ENCODE measurements at regions not wholly inside any gene's neighbourhood (a gene's known extent, or its start where the extent isn't known, plus 50 kb on each side); places are given as distances from the start of the nearest gene placed in this dataset.

DNA sequence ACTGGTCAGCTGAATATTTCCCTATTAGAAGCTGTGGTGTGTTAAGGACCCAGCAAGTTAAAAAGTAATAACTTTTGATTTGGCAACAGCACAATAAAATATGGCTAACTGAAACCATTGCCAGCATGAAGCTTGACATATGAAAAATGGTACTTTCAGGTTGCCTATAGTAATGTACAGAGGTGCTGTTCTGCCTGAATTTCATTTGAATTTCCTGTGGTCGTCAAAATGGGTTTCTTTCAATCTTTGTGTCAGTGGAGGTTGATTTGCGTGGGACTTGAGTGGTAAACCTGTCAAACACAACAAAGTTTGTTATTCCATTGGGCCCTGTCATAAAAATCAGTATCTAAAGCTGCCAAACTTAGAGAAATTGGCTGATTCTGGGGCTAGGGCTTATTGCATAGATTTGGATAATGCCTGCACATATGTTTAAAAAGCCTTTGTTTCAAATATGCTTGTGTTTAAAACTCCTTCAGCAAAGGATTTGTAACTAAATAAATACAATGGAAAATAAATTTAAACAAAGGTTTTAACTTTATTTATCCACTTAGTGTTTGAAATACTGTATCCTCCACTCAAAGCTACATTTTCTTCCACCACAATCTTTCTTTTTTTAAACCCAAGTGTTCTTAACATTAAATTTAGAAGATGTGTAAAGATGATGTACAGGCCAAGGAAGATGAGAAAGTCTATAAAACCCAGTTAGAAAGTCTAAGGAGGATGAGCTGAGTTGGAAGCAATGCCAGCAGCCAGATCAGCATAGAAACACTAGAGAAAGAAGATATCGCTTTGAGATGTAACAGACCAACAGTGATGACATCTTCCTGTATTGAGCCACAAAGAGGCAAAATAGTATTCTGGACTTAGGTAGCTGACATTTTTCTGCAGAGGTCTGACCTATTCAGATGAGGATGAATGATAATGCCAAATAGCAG is 134.8 kb upstream of the GIMD1 start:
- no peak for DNase-seq

GRCh38 chr4:106502106-106502699 is 133.6 kb upstream of the GIMD1 start:
- no peak for DNase-seq

DNA sequence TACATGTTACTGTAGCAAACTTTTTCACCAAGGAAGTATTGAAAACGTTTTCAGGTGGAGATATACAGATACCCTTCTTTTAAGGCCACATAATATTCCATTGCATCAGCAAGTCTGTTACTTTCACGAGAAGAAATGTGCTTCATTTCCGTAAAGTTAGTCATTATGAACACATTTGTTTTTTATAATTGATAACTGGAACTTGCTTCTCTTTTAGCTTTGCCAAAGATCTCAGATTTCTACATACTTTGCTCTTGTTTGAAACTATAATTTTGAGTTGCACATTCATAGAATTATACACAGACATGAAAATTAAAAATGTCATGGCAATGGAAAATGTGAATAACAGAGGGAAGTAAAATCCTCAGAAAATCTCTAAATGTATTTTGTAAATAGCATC is 128.7 kb upstream of the GIMD1 start:
- no peak for DNase-seq

GRCh38 chr4:106496061-106496460 is 127.5 kb upstream of the GIMD1 start:
- DNase-seq: no peak

DNA sequence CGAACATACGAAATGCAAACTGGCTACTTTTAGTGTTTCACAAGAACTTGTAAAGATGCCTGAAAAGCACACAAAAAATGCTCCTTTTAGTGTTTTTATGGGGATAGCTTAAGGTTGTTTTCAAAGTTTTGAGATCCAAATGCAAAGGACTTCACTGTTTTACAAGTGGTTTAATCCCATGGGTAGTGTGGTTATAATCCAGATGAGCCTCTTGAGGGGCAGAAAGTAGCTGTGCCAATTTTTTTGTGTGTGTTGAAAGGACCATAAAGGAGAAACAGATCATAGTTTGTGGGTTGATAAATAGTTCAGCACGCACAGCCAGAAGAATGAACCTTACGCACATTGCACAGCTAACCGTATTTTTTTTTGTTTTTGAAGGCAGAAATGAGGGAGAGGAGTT is 126.9 kb upstream of the GIMD1 start:
- DNase-seq: no peak

DNA sequence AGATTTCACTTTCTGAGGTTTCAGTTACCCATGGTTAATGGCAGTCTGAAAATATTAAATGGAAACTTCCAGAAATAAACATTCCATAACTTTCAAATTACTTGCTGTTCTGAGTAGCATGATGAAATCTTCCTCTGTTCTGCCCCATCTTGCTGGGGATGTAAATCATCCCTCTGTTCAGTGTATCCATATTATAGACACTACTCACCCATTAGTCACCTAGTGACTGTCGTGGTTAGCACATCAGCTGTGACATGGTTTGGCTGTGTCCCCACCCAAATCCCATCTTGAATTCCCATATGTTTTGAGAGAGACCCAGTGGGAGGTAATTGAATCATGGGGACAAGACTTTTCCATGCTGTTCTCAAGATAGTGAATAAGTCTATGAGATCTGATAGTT is 125.5 kb upstream of the GIMD1 start:
- DNase-seq: no peak

GRCh38 chr4:106493086-106493485 is 124.5 kb upstream of the GIMD1 start:
- no peak for DNase-seq

DNA sequence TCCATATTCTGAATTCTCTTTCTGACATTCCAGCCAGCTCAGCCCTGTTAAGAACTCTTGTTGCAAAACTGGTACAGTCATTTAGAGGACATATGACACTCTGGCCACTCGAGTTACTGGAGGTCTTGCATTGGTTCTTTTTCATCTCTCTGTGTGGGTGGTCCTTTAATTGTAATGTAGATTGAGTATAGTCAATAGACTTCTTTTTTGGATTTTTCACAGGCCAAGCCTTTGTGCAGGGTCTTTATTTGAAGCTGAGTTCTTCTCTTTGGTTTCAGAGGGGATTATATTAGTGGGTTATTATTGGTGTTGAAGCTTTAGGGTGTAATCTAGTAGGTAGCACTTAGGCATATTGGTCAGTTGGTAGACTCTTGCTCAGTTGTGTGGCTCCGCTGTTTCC is 118.0 kb upstream of the GIMD1 start:
- DNase-seq: no peak

DNA sequence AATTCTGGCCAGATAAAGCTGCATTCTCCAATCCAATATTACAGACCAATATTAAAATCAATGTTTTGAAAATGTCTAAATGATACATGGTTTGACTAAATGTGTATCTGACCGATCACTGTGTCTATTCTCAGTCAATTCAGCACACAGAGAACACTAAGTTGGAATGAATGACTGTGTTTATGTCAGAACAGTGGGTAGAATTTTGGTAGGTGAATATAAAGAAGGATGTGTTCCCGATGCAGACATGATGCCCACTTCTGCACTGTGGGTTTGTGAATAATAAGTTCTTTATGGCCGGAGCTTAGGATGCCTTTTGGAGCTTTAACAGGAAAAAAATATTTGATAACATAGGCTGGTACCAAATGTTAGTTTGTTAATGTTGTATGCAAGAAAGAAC is 113.2 kb upstream of the GIMD1 start:
- DNase-seq: no peak

DNA sequence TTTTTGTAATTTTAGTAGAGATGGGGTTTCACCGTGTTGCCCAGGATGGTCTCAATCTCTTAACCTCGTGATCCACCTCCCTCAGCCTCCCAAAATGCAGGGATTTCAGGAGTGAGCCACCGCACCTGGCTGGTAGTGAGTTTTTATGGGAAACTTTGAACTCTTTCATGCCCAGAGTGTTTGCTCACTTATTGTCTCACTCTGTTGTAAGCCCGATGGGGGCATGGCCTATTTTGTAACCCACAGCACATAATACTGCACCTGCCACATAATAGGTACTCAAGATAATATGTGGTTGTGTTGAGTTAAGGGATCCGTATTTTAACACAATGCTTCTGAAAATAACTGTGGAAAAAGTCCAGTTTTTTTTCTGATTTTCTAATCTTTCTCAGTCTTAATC is 109.6 kb upstream of the GIMD1 start:
- DNase-seq: peak; percentile 60

DNA sequence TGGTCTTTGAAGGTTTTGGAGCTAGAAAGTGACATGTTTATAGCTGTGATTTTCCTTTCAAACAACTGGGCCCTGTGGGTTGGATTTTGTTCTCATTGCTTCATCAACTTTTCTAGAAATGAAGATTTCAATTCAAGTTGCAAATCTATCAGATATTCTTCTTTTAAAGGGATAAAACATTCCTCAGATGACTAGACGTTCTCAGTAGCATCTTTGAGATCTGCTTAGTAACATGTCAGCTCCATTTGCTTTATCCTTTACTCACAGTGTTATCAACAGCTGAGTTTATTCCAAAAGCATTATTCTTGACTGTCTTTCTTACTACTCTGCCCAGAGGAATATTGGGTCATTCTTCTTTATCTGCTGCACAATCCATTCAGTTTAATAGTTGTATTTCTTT is 108.2 kb upstream of the GIMD1 start:
- DNase-seq: no peak

GRCh38 chr4:106473515-106473914 is 104.9 kb upstream of the GIMD1 start:
- no peak for DNase-seq

GRCh38 chr4:106471151-106471550 is 102.6 kb upstream of the GIMD1 start:
- DNase-seq: no peak

DNA sequence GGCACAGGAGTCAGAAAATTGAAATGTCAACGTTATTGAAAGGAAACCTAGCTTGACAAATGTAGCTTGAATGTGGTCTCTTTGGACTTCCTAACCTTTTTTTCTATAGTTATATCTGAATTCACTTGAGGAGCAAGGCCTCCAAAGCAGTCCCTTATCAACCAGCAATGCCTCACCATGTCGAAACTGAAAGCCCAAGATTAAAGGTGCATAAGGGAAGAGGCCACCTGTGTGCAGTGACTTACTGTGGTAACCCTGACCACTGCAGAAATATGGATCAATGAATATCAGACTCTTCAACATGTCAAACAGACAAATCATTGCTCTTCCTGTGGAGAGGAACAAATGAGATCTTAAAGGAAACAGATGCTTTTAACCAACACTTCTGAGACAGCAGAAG is 95.0 kb upstream of the GIMD1 start:
- no peak for DNase-seq

- no peak for DNase-seq
Observed at GRCh38 chr4:106454581-106454980, 86.0 kb upstream of the GIMD1 start.

DNA sequence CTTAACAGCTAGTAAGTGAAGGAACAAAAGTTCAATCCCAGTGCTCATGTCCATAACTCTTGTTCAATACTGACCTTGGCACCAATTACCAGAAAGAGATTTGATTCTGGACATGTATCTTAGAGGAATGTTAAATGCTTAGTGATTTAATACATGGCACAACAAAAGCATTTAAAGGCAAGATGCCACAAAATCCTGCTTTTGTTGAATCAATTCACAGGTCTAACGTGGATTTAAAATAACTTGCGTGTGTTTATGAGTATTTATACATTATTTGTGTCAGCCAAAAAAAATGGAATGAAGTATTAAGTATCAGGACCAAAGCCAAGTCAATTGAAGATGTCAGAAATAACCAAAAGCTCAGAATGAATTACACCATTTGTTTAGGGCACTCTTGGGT is 85.4 kb upstream of the GIMD1 start:
- DNase-seq: no peak

DNA sequence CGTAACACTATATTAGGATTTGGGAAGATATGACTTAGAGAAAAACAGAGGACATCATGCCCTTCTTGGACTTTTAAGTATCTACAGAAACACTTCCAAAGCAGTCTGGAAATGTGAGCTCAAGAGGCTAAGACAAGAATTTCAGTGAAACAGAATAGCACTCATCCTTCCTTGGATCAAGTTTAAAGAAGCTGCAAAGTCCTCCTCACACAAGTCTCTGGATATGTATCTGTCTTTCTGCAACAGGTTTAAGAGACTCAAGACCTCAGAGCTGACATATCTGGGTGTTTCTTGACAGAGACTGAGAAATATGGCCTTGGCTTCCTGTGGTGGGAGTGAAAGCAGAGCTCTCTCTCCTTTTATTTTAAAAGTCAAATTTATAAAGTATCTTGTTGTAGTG is 82.5 kb upstream of the GIMD1 start:
- no peak for DNase-seq

DNA sequence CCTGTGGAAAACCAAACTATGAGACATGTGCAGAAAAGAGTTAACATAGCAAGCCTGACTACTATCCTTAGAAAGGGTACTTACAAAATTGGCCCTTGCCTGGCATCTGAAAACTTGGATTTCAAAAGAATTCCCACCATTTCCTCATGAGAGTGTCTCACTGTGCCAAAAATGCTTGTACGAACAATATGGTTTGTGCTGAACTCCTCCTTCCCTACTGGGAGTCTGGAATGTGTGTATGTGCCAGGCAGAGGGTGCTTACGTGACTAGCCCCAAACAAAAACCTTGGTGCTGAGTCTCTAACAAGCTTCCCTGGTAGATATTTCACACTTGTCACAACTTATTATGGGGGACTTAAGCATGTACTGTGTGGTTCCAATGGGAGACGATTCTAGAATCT is 81.7 kb upstream of the GIMD1 start:
- DNase-seq: no peak

GRCh38 chr4:106444557-106444956 is 76.0 kb upstream of the GIMD1 start:
- DNase-seq: no peak

GRCh38 chr4:106430797-106431196 is 62.2 kb upstream of the GIMD1 start:
- DNase-seq: no peak

DNA sequence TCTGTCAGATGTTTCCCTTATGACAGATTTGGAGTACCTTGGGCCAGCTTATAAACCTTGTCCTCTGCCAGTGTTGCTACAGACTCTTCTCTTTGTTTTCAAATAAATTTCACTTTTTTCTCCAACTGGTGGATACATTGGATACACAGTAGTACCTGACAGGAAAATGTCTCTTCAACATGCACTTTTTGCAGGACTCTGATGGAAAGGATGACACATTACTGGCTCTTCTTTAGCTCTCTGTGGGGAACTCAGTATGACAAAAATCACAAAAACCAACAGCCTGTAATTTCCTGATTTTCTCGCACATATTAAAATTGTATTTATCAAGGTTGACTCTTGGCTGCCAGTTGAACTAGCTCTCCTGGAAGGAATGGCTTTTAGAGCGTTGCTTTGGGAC is 61.3 kb upstream of the GIMD1 start:
- no peak for DNase-seq

- DNase-seq: no peak
Observed at GRCh38 chr4:106426069-106426468, 57.5 kb upstream of the GIMD1 start.

DNA sequence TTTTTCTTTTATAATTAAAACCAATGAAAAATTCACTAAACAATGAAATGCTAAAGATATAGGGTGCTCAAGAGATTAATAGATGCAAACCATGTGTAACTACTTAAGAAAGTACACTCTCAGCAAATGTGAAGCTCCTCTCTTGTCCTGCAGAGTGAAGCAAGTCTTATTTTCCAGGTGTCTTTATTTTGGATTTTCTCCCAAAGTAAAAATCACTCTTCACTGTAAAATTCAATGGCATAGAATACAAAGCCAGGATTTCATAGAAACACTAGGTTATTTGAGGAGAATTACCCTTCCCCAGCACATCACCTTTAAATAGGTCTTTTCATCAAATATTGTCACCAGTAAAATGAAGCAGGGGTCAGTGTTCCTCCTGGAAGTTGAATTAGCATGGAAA is 57.0 kb upstream of the GIMD1 start:
- DNase-seq: no peak

DNA sequence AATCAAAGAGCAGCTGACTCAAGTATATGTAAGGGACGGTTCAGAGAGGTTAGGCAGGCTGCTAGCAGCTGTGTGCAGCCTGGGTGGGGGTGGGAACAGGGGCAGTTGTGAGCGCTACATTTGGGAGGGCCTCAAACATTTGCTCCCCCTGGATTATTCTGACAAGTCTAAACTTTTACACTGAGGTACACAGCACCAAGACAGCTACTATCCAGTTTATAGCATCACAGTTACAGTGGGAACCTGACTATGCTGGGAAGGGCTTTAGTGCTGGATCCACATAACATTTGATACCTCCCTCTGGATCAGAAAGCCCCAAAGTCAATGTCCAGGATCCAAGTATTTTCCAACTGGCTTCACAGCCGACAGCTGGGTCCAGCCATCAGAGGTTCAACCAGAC is 55.8 kb upstream of the GIMD1 start:
- no peak for DNase-seq

GRCh38 chr4:106423791-106424190 is 55.2 kb upstream of the GIMD1 start:
- DNase-seq: no peak

Data from DMS153 (cell line).